ENCODE measurements at regions not wholly inside any gene's neighbourhood (a gene's known extent, or its start where the extent isn't known, plus 50 kb on each side); places are given as distances from the start of the nearest gene placed in this dataset.

DNA sequence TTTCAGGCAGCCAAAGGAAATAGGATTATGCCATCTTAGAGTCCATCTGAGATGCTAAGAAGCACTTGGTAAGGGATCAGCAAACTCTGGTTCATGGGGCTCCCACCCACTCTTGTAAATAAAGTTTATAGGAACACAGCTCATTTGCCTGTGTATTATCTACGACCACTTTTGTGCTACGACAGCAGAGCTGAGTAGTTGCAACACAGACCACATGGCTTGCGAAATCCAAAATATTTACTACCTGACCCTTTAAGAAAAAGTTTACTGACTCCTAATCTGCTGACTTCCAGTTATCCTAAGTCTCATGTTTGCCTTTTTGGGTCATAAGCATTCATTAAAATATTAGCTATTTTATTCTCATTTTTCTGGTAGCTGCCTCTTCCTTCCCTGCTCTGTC, 859.0 kb downstream of the QKI start:
- TF ChIP-seq, protein P1, sequence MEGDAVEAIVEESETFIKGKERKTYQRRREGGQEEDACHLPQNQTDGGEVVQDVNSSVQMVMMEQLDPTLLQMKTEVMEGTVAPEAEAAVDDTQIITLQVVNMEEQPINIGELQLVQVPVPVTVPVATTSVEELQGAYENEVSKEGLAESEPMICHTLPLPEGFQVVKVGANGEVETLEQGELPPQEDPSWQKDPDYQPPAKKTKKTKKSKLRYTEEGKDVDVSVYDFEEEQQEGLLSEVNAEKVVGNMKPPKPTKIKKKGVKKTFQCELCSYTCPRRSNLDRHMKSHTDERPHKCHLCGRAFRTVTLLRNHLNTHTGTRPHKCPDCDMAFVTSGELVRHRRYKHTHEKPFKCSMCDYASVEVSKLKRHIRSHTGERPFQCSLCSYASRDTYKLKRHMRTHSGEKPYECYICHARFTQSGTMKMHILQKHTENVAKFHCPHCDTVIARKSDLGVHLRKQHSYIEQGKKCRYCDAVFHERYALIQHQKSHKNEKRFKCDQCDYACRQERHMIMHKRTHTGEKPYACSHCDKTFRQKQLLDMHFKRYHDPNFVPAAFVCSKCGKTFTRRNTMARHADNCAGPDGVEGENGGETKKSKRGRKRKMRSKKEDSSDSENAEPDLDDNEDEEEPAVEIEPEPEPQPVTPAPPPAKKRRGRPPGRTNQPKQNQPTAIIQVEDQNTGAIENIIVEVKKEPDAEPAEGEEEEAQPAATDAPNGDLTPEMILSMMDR (IDR thresholded peaks at IDR 0.05; ENCODE audit: insufficient read depth, low read length, poor library complexity, severe bottlenecking), result no peak
- TF ChIP-seq EZH2phosphoT487 (conservative IDR thresholded peaks at IDR 0.05; ENCODE audit: low read length), result no peak
